Coronary artery (tissue), 2 donors: ENCODE measurements at regions not wholly inside any gene's neighbourhood (a gene's known extent, or its start where the extent isn't known, plus 50 kb on each side); places are given as distances from the start of the nearest gene placed in this dataset.
"Not testable (repeated sequence)": the region's sequence is repeated elsewhere in the genome, so short reads cannot be mapped to it uniquely, and the experiment has no call there.

Experiments
- DNase-seq: peaks from one replicate; pipeline ENCODE4 v3.0.0-alpha.2; 2017; ENCODE audit warnings: low spot score
- H3K27ac ChIP-seq, 2 donors: fragments of 200-600 bp; sonication (generic); one replicate each; pipeline ENCODE4 v1.5.1; 2016 to 2019
- H3K4me3 ChIP-seq: fragments of 200-600 bp; sonication (generic); 2 replicates; pipeline ENCODE4 v1.5.1; 2016; ENCODE audit warnings: mild to moderate bottlenecking, moderate library complexity
- TF ChIP-seq, protein P1 (sequence below): fragments of 200-600 bp; sonication (generic); IDR thresholded peaks from one replicate; pipeline ENCODE4 v1.5.1; 2019; ENCODE audit warnings: antibody characterized with exemption

DNA sequence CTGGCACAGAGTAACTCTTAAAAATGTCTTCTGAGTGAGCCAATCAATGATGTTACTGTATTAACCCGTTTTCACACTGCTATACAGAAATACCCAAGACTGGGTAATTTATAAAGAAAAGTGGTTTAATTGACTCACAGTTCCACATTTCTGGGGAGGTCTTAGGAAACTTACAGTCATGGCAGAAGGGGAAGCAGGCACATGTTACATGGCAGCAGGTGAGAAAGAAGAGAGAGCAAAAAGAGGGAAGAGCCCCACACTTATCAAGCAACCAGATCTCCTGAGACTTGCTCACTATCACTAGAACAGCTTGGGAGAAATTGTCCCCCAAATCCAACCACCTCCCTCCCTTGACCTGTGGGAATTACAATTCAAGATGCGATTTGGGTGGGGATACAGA lies 97.6 kb upstream of the MIR17HG start:
- H3K27ac ChIP-seq: no peak overlapping the region
- TF ChIP-seq, protein P1, sequence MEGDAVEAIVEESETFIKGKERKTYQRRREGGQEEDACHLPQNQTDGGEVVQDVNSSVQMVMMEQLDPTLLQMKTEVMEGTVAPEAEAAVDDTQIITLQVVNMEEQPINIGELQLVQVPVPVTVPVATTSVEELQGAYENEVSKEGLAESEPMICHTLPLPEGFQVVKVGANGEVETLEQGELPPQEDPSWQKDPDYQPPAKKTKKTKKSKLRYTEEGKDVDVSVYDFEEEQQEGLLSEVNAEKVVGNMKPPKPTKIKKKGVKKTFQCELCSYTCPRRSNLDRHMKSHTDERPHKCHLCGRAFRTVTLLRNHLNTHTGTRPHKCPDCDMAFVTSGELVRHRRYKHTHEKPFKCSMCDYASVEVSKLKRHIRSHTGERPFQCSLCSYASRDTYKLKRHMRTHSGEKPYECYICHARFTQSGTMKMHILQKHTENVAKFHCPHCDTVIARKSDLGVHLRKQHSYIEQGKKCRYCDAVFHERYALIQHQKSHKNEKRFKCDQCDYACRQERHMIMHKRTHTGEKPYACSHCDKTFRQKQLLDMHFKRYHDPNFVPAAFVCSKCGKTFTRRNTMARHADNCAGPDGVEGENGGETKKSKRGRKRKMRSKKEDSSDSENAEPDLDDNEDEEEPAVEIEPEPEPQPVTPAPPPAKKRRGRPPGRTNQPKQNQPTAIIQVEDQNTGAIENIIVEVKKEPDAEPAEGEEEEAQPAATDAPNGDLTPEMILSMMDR: no peak
- DNase-seq: no peak
- no peak overlapping the region for H3K4me3 ChIP-seq

DNA sequence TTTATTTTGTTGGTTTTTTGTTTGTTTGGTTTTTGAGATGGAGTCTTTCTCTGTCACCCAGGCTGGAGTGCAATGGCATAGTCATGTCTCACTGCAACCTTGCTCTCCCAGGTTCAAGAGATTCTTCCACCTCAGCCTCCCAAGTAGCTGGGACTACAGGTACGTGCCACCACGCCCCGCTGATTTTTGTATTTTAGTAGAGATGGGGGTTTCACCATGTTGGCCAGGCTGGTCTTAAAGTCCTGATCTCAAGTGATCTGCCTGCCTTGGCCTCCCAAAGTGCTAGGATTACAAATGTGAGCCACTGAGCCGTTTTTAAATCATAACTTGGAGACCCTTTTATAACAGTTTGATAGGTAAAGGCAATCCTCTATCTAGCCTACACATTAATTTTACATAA lies 95.9 kb upstream of the MIR17HG start:
- DNase-seq, H3K27ac ChIP-seq, H3K4me3 ChIP-seq: not testable (repeated sequence)

DNA sequence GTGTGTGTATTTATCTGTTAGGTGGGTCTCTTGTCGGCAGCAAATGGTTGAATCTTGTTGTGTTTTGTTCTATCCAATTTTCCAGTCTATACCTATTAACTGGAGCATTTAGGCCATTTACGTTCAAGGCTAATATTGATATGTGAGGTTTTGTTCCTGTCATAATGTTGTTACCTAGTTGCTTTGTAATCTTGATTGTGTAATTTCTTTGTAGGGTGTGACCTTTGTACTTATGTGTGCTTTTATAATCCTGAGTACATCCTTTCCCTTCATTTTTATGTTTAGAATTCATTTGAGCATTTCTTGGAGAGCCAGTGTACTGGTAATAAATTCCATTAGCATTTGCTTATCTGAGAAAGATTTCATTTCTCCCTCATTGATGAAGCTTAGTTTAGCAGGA lies 83.0 kb upstream of the MIR17HG start:
- TF ChIP-seq, protein P1: no peak
- Histone ChIP-seq H3K4me3 (no peak overlapping the region), H3K27ac (no peak overlapping the region)
- no peak for DNase-seq

DNA sequence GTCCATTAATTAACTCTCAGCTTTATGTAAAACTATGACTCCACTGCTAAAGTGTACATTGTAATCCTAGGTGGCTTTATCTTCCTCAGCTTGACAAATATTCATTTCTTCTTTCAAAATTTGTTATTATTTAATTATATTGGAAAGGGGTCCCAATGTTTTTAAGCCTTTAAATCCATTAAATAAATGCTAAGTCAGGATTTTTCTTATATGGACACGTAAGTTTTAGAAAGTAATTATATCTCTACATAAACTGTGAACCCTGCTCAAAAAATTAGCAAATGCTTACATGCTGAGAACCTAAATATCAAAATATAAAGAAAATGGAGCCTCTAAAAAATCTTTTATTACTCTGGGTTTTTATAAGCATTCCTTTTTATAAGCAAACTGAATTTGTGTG lies 78.2 kb upstream of the MIR17HG start:
- TF ChIP-seq, protein P1: no peak
- DNase-seq: no peak
- Histone ChIP-seq H3K4me3 (no peak overlapping the region), H3K27ac (no peak overlapping the region)

DNA sequence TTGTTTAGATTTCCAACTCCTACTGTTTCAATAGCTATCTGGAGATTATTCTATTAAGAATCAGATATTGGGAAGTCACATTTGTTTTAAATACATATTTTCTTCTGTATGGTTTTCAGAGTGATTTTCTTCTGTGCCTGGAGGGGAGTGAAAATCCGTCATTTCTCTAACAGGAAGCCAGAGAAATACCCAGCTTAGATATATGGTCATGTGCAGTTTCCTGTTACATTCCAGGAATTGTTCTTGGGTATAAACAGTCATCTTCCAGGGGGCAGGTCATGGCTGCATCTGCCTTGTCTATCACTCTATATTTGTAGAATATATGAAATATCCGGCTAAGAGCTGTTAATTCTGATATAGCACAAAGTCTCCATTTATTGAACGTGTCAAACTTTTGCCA lies 77.5 kb upstream of the MIR17HG start:
- H3K27ac ChIP-seq: no peak overlapping the region
- TF ChIP-seq, protein P1: no peak
- H3K4me3 ChIP-seq: no peak overlapping the region
- DNase-seq: no peak

DNA sequence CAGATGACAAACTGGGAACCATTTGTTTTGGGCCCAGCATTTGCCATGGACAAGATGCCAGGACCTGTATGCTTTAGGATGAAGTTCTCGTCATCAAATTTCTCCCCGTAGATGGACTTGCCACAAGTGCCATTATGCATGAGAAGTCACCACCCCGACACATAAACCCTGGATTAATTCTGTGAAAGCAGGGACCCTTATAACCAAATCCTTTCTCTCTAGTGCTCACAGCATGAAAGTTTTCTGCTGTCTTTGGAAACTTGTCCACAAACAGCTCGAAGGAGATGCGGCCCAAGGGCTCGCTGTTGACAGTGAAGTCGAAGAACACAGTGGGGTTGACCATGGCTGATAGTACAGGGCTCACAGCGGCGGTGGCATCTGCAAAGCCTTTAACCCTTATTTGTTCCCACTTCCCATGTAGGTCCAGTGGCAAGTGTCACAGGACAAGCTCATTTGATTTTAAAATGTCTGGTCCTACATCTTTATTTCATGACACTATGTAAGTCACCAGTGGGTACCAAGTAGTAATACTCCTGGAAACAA lies 75.2 kb upstream of the MIR17HG start:
- TF ChIP-seq, protein P1: no peak
- Histone ChIP-seq H3K4me3 (no peak overlapping the region), H3K27ac (no peak overlapping the region)
- no peak for DNase-seq

DNA sequence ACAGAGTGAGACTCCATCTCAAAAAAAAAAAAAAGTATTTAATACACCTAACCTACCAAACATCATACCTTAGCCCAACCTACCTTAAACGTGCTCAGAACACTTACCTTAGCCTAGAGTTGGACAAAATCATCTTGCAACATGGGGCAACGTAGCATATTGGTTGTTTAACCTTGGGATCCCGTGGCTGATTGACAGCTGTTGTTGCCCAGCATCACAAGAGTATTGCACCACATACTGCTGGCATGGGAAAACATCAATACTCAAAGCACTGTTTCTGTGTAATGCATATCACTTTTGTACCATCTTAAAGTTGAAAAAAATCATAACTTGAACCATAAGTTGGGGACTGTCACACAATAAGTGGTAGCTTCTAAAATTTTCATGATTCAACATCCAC lies 73.8 kb upstream of the MIR17HG start:
- DNase-seq: no peak
- no peak overlapping the region for H3K27ac ChIP-seq
- TF ChIP-seq, protein P1: no peak

More for the DNA sequence above, 73.8 kb upstream of the MIR17HG start:
- no peak overlapping the region for H3K4me3 ChIP-seq
